ENCODE measurements at regions not wholly inside any gene's neighbourhood (a gene's known extent, or its start where the extent isn't known, plus 50 kb on each side); places are given as distances from the start of the nearest gene placed in this dataset.
A peak's percentile ranks its signal among the peaks of the same experiment; 100 is the strongest.

DNA sequence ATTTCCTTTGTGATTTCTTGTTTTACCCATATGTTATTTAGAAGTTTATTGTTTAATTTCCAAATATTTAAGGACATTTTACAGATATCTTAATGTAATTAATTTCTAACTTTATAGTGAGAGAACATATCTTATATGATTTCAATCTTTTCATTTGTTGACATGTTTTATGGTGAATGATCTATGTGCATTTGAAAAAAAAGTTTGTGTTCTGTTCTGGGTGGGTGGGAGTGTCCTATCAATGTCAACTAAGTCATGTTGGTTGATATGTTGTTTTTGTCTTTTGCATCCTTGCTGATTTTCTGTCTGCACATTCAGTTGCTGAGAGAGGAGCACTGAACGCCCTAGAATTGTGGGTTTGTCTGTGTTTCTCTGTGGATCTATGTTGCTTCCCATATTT lies 50.3 kb upstream of the CBFA2T3 start:
- no peak for DNase-seq

DNA sequence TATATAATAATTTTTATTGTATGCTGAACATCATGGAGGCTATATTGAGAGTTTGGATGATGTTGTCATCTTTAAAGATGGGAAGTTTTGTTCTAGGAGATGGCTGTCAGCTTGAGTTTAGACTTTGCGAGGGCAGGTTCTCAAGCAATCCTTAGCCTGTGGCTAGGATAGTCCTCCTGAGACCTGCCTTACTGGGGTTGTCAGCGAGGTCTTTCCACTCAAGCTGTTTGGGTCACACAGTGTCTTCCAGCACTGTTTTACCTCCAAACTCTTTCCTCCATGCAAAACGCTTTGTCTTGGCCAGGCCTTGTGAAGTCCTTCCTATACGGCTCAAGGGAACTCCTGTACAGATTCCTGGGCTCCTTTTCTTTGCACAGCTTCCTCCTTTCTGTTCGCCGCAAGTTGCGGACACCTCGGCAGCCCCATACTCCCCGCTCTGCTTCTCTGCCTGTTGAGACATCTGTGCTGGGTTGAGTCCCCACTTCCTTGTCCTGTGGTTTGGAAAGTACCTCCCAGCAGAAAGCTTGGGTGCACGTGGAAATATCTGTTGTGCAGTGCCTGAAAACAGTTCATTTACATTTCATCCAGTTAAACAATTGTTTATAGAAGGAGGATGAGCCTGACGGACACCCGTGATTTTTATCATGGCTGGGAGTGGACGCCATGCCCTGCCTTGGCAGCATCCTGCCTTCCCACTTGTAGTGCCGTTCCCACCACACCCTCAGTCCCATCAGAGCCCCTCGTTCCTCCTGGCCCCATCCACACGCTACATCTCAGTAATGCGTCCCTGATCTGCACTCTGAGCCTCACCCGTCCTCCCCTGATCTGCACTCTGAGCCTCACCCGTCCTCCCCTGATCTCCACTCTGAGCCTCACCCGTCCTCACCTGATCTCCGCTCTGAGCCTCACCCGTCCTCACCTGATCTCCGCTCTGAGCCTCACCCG lies 55.0 kb upstream of the CBFA2T3 start:
- peak; percentile 67 for DNase-seq

DNA sequence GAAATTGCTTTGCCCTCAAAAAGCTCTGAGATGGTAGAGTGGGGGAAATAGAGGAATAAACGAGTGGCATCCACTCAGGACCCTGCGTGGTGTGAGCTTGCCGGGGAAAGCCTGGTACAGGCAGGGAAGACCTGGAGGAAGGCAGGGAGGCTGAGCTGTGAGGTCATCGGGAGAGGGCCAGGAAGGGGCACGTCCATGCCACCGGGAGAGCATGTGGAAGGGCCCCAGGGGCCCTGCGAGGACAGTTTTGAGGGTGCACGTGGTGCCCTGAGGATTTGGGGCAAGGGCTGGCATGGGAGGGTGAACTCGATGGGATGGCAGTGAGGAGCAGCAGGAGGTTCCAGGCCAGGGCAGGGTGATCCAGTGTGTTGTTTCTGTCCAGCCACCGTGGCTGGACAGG lies 56.3 kb upstream of the CBFA2T3 start:
- no peak for DNase-seq

DNA sequence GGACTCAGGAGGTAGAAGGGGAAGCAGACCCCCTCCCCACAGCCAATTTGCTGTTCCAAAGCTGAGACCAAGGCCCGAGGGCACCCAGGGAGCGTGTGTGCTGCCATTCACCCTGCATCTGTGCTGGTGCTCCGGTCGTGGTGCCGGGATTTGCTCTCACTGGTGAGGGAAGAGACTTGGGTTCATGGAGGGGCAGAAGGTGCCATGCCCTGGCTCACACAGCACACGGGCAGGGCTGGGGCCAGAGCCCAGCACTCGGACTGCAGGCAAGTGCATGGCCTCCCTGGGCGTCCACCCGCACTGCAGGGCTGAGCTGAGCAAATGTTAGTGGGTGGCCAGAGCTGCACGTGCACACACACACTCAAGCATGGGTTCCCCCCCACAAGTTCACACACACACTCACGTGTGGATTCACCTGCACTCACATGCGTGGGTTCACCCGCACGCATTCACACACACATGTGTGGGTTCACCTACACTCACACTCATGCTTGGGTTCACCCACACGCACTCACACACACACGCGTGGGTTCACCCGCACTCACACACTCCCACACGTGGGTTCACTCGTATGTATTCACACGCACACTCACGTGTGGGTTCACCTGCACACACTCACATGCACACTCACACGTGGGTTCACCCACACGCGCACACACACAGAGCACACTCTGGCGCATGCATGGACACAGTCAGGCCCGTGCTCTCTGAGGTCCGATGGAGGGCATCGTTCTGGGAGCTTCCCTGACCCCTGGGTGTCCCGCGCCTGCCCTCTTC lies 57.0 kb upstream of the CBFA2T3 start:
- no peak for DNase-seq

DNA sequence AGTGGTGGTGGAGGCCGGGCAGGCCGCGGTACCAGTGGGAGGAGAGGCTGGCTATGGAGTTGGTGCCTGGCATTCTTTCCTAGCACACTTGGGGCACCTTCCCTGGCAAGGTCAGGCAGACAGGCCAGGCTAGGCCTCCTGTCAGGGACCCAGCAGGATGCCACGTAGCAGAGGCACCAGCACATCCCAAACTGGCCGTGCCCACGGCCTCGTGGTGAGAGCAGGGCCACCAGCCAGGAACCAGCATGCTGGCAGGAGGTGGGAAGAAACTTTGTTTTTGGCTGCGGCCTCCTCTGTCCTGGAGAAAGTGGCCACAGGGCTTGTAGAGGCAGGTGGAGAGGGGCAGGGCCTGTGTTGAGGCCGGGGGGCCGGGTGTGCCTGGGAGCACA lies 57.6 kb upstream of the CBFA2T3 start:
- DNase-seq: no peak

DNA sequence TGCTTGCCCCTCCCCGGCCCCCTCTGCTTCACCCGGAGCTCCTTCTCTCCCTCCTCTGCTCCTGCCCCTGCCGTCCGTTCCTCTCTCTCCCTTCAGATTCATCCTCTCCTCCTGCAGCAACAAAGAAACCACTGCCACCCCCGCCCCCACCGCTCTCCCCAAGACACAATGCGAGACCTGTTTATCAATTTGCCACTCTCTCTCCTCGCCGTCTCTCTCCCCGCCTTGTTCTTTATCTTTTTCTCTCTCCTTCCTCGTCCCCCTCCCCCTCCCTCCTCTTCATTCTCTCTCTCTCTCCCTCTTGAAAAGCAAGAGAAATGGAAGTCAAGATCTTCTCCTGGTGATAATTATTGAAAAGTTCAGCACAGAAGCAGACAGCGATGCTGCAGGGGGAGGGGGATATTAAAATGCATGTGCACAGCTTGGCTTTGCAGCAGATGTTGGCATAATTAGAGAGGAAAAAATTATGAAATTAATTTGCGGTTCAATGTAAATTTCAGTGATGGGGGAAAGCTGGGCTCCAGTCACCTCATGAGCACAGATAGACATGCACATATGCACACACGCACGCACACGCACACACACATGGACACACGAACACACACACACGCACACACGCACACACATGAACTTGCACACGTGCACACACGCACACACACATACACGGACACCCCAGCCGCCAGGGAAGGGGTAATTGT lies 58.1 kb upstream of the CBFA2T3 start:
- DNase-seq: peak; percentile 52

DNA sequence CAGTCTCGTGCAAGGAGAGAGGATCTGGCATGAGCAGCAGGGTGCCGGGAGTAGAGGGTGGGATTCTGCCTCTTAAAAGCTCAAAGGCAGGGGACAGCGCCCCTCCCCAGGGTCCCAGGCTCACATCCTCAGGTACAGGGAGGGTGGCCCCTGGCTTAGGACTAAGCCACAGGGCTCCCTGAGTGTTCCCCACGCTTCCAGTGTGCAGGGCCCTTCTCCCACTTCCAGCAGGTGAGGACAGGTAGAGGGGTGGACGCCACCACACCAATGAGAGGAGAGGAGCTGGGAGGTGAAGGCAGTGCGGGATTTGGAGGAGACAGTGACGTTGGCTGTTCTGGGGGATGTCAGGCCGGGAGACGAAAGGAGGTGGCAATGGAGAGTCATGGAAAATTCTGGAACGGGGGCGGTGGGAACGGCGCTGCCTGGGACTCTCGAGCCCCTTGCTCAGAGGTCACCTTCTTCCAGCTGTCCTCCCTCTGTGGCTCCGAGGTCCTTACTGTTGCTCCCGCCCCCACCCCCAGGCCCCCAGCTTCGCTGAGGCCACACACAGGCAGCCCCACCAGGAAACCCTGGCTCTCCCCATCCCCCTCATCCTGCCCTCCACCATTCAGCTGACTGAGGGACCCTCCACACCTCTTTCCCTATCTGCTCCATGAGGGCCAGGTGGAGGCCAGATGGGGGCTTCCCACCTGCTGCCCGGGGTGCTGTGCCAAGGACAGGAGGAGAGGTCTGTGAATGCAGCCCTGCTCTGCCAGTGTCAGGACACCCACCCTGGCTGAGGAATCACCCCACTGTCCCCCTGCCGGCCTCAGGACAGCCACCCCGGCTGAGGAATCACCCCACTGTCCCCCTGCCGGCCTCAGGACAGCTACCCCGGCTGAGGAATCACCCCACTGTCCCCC lies 57.7 kb upstream of the ACSF3 start:
- DNase-seq: no peak

DNA sequence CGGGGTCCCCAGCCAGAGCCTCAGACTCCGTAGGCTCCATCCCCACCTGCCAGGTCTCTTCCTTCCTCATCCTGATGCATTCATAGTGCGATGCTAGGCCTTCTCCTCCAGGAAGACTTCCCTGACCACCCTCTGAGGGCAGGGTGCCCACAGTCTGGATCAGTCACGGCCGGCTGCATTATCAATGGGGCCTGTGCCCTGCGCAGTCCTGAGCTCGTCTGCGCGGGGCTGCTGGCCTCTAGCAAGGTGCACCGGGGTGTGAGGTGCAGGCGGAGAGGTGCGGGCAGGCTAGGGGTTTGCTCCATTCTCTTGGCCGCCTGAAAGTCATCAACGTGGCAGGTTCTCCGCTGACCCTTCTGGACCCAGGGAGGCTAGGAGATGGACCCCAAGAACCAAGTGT lies 56.9 kb upstream of the ACSF3 start:
- DNase-seq: no peak

DNA sequence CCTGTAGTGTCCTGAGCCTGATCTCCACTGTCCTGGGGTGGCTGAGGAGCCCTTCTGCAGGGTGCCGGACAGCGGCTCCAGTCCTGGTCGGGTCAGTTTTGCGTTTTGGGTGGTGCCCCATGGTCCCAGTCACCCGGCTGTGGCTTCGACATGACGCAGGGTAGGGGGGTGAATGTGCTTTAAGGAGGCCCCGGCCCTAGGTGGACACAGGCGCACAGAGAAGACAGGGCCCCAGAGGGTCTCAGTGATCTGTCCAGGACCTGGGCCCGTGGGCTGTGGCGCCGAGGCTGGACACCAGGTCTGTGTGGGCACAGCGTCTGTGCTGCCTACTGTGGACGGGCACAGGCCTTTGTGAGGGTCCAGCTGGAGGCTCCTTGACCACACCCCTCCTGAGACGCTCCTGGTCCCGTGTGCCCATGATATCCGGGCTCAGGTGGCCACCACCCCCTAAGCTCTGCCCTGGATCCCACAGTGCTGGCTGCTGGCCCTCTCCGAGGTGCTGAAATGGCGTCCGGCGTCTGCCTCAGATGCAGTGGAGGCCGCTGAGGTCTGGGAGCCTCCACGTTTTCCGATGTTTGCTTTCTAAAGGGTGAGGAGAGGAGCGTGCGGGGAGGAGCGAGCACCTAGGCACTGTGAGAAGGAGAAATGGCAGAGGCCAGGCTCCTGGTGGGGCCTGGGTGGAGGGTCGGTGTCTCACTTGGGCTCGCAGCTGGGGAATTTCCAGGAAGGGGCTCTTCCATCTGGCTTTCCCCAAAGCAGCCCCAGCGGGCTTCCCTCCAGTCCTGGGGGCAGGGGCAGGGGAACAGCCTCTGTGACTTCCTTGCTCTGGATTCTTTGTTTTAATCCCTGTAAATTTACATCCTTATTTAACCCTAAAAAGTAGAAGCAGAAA lies 56.1 kb upstream of the ACSF3 start:
- DNase-seq: peak; percentile 29

DNA sequence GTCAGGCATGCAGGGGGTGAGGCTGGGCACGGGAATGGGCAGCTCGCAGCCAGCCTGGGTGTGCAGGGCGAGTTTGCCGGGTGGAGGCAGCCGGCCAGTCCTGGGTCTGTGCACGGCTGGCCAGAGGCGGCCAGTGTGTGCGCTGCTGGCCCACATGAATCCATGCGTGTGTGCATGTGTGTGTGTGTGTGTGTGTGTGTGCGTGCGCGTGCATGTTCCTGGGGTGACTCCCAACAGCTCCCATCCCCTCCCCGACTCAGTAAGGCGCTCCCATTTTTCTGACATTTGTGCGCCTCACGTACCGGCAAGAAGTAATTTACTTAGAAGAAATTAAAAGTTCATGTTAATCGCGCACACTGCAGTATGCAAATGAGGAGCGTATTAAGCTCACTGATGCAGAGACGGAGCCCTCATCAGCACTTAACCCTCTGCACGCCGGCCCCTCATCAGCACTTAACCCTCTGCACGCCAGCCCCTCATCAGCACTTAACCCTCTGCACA lies 55.4 kb upstream of the ACSF3 start:
- no peak for DNase-seq

DNA sequence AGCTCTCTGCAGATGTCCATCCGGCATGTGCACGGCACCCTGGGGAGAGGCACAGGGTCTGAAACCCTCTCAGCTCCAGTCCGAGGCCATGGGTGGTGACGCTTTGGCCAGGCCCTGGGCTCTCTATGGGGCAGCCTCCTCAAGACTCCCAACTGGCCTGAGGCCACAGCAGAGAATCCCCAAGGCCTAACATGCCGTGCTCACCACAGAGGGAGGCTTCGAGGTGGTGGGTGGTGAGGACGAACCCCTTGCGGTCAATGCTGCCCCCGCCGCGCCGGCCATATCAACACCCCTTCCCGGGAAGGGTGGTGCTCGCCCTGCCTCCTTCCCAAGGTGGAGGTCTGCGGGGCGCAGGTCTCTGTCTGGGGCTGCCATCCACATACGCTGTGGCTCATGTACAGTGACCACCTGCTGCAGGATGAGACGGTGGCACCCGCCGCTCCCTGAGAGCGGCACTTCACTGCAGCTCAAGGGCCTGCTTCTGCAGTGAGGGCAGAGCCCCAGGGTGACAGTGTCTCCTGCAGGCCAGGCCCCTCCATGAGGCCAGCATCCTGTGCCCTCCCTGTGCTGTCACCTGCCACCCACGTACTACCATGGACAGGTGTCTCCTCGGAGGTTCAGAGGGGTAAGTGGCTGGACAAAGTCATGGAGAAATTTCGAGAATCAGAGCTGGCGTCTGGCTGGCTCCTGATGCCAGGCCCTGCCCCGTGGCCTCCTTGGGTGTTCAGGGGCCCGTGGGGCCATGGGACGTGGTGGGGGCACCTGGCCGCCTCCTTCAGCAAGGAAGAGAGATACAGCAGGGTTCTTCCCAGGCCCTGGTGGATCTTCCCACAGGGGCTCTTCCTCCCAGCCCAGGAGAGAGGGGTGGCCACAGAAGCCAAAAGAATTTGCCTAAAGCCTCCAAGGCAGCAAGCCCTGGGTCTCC lies 54.6 kb upstream of the ACSF3 start:
- no peak for DNase-seq

DNA sequence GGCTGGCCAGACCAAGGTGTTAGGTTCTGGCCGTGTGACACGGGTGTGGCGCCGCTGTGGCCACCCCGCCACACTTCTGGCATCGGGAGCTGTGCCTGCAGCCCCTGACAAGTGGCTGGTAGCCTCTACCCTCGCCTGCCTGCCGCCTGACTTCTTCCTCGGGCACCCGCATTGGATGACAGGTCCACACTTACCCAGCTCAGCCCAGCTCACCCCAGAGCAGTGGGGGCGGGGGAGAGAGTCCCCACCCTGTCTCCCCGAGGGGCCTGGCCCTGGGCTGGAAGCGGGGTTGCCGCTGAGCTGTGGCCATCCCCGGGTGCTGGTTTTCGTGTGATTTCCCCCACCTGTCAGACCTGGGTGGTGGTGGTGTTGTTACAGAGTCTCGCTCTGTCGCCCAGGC lies 53.9 kb upstream of the ACSF3 start:
- DNase-seq: no peak

DNA sequence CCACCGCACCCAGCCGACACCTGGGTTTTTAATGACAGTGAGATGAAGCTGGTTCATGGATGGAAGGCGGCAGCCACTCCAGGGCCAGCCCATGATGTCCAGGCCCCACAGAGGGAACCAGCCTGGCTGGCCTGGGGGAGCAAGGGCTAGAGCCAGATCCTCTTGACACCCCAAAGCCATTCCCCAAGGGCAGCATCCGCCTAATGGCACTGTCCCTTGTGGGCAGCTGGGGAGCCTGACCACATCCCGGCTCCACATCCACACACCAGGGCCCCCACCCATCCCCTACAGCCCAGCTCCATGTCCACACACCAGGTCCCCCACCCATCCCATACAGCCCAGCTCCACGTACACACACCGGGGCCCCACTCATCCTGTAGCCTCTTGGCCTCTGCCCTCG lies 53.3 kb upstream of the ACSF3 start:
- no peak for DNase-seq

DNA sequence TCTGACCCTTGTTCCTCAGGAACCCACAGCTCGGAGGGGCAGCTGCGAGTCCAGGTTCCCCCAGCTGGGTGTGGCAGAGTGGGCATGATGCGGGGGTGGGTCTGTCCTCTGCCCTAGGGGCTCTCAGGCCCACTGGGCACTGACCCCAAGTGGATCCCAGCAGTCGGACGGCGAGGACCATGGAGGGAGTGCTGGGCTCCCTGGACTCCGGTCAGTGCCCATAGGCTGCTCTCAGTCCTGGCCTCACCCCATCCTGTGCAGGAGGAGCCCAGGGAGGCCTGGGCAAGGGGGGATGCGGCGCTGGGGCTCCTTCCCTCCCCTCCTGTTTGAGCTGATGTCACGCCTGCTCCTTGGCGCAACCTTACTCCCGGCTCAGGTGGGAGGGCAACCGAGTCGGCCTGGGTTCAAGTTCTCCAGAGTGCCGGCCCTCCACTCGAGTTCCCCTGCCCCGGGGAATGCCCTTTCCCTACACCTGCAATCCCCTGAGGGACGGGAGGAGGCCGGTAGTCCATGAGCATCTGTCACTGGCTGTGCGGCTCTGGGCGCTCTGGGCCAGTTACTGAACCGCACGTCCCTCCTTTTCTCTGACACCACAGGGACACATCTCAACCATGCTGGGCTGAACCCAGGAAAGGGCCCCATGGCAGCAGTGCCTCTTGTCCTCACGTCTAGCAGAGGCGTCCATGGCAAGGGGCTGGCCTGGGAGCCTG lies 52.6 kb upstream of the ACSF3 start:
- DNase-seq: no peak

DNA sequence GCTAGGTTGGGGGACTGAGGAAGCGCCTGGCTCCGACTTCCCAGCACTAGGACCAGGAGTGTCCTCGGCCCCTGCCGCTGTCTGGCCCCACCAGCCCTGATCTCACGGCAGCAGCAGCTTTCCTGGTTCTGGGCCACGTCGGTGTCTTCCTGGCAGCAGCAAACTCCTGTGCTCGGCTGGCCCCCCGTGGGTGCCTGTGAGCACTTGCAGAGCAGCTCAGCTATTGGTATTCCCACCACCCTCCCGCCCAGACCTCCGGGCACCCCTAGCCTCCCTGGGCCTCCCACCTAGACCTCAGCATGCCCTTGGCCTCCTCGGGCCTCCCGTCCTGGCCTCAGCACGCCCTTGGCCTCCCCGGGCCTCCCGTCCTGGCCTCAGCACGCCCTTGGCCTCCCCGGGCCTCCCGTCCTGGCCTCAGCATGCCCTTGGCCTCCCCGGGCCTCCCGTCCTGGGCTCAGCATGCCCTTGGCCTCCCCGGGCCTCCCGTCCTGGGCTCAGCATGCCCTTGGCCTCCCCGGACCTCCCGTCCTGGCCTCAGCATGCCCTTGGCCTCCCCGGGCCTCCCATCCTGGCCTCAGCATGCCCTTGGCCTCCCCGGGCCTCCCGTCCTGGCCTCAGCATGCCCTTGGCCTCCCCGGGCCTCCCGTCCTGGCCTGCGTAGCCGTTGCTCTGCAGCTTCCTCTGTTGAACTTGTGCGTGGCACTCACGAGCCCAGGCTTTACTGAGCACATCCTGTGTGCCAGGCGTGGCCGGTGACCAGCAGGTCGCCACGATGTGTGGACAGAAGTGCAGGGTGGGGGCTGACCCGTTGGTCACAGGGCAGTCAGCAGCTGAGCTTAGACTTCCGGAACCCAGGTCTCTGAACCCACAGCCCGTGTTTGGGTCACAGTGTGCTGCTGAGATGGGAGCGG lies 51.8 kb upstream of the ACSF3 start:
- no peak for DNase-seq

DNA sequence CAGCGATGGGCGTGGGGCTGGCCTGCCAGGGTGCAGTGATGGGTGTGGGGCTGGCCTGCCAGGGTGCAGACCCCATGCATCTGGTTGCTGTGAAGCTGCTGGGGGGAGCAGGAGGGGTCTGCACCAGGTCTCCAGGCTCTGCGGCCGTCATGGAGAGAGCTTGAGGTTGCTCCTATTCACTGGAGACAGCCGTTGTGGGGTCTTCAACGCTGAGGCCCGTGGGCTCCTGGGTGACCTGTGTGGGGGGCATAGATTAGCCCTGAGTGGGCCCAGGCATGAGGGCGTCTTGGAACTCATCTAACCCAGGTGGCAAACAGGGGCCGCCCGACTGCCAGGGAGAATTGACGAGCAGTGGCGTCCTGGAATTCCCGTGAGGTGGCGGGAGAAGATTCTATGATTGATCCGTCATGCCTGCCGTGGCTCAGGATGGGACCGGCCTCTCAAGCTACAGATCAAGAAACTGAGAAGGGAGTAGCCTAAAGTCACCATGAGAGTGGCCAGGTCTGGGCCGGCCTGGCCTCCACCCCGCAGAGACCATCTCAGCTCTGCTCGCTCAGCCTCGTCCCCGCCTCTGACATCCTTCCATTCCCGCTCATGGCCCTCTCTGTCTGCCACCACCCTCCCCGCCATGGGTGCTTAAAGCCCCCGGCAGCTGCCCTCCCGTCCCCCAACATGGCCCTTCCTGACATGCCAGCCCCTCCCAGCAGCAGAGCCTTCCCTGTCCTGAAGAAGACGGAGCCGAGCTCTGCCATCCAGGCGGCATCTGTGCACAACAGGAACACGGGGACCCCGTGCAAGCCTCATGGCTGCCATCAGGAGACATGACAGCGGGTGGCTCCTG lies 50.7 kb upstream of the ACSF3 start:
- DNase-seq: no peak
